NOMO-1 treated with dmso at 0.1 percent for 144 hours (cell line): ENCODE measurements at regions not wholly inside any gene's neighbourhood (a gene's known extent, or its start where the extent isn't known, plus 50 kb on each side); places are given as distances from the start of the nearest gene placed in this dataset.

Source experiments
- DNase-seq: peaks from one replicate; lab custom pipeline; 2025; ENCODE audit not compliant: unreplicated experiment; lab: John Stamatoyannopoulos, UW

- no peak for DNase-seq
Measured at GRCh38 chr1:25105836-25106235, 126.5 kb downstream of the SYF2 start.

GRCh38 chr1:25104932-25105561 lies 127.3 kb downstream of the SYF2 start:
- no peak for DNase-seq

DNA sequence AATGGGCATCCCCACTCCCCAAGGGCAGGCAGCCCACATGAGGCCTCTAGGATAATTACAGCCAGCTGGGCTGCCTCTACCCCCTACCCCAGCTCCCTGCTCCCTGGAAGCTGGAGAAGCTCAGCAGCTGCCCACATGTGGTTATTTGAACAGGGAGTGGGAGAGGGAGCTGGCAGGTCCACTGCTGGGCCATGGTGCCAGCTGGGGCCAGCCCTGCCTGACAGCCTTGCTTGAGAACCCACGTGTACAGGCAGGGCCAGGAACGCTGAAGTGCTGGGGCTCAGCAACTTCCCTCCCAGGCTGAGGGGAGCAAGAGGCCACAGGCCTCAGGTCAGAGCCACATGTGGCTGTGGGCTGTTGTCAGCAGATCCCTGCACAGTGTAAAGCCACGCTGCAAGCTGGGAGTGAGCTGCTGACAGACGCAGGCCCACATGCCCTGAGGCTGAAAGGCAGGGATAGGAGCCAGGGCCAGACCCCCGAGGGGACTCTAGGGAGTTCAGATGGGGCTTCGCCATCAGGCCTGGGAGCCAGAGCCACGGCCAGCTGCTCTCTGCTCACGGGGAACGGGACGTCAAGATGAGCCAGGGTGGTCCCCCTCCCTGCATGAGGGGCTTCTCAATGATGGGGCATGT lies 129.0 kb downstream of the SYF2 start:
- no peak for DNase-seq

- DNase-seq, result no peak
Measured at GRCh38 chr1:25100151-25100833, 132.0 kb downstream of the SYF2 start.

DNA sequence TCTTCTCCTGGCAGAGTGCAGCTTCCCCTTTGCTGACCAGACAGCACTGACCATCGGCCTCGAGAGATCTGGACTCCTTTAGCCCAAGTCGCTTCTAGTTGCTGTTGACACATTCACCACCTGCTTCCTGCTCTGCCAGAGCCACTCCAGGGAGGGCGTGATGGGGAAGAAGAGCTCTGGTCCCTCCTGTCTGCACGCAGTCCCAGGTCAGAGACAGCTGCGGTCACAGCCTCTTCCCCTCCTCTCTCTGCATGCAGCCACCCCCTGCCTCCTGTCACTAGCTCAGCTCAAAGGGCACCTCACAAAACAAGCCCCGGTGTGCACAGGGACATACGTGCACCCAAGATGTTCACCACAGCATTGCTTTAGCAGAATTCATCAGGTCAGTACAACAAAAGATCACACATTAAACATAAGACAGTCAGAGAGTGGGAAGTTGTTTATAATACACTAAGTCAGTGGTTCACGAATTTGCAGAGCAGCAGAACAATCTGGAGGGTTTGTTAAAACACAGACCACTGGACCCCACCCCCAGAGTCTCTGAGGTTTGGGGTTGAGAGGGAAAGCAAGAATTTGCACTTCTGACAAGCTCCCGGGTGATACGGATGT lies 132.9 kb downstream of the SYF2 start:
- peak; percentile 47 for DNase-seq

DNA sequence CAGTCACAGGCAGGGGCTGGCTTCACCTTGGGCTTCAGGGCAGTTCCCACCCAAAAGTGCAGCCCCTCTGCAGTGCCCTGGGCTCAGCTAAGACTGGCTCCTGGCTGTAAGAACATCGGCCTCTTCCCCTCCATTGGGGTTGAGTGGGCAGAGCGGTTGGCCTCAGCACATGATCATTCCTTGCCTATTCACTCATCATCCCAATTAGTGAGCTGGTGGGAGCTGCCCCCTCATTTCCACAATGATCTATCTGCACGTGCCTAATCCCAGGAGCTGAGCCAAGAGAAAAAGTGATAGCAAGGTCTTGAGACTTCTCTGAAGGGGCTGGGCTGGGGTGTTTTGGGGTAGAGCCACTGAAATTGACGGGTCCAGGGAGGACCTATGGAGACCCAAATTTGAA lies 133.6 kb downstream of the SYF2 start:
- DNase-seq, result no peak

DNA sequence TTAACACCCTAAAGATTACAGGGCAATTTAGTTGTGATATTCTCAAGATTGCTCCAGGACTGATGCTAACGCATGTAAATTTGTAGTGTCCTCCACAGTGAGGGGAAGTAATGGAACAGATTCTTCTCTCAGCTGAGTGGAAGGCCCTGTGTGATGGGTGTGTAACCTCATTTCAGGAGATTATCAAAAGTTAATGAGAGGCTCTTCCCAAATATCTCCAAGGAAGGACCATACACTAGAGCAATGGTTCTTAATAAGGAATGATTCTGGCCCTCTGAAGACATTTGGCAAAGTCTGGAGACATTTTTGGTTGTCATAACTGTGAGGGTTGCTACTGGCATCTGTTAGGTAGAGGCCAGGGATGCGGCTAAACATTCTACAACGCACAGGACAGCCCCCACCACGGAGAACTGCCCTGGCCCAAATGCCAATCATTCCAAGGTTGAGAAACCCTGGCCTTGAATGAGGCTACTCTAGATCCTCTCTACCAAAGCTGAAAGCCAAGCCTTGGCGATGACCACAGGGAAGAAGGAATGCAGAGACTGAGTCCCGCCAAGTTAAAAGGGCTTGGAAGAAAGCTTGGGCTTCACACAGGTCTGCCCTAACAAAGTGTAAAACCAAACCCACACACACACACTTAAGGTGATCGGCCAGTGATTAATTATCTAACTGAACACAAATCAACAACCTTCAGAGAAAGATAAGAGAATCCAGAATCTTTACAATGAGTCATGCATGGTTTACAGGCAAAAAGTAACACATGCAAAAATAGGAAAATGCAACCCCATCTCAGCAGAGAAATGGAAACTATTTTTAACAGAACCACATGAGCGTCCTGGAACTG lies 135.8 kb downstream of the SYF2 start:
- no peak for DNase-seq

- DNase-seq, result no peak
Measured at GRCh38 chr1:25095635-25096200, 136.6 kb downstream of the SYF2 start.

DNA sequence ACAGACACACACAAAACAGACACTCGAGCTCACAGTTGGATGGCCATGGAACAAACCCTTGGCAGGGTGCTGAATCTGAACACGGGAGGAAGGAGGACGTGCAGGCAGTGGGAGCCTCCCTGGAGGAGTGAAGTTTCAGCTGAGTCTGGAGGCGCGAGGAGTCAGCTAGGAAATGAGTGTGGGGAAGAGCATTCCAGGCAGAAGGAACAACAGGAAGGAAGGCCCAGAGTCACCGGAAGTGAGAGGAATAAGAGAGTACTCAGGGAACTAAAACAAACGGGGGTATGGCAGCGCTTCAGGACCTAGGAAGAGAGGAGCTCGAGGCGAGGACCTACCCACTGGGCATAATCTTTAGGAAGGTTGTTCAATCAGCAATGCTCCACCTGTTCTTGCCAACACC lies 137.3 kb downstream of the SYF2 start:
- DNase-seq, result no peak

- no peak for DNase-seq
Measured at GRCh38 chr1:25094229-25094628, 138.1 kb downstream of the SYF2 start.

DNA sequence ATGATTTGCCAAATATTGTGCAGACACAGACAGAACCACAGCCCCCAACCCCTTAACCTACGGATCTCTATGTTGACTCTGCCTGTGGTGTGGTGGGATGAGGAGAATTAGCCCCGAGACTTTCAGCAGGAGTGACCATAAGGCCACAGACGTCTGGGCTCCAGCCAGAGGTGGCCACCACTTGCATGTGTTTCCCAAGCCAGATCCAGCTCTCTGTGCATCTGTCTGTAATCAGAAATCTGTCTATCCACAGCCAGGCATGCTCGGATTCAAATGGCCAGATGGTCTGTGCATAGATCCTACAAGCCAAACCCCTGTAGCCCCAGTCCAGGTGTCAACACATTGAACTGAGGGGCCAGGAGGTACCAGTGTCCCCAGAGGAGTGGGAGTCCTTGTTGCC lies 140.6 kb downstream of the SYF2 start:
- DNase-seq, result no peak

DNA sequence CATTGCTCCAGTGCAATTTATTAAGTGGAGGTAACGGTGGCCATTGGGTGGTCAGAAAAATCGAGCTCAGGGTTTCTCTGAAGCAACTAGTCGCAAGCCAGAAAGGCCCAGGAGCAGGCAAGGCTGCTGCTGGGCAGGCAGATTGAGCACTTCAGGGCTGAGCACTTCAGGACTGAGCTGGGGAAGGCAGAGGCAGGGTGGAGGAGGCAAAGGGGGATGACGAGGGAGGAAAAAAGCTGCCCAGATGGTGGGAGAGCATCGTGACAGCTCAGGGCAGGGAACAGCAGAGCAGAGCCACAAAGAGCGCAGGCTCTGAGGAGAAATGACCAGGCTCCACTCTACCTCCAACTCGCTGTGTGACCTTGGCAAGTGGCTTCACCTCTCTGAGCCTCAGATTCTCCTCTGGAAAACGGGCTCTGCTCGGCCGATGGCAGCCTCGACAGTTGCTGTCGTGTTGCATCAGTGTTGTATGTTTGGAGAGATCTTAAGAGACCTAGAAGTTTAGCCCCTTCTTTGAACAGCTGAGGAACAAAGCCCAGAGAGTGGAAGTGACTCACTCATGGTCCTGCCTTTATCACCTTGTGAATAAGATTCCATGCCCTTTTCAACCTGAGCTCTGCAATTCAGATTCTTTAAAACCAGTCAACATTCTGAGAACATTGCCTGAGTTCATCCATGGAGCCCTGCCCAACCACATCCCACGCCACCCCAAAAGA lies 141.4 kb downstream of the SYF2 start:
- no peak for DNase-seq

GRCh38 chr1:25089772-25090171 lies 142.5 kb downstream of the SYF2 start:
- no peak for DNase-seq

DNA sequence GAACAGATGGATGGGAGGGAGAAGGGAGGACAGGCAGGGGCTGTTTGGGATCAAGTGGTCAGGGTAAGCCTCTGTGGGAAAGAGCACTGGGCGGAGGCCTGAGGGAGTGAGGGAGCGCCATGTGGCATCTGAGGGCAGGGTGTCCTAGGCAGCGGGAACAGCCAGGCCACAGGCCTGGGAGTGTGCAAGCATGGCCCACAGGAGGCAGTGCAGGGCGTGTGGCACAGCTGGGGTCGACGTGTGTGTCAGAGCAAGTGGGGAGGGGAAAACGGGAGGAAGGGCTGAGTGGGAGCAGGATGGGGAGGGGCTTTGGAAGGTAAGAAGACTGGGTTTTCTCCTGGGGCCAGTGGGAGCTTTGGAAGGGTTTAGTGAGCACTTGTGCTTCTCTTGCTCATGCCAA lies 143.4 kb downstream of the SYF2 start:
- DNase-seq, result no peak

DNA sequence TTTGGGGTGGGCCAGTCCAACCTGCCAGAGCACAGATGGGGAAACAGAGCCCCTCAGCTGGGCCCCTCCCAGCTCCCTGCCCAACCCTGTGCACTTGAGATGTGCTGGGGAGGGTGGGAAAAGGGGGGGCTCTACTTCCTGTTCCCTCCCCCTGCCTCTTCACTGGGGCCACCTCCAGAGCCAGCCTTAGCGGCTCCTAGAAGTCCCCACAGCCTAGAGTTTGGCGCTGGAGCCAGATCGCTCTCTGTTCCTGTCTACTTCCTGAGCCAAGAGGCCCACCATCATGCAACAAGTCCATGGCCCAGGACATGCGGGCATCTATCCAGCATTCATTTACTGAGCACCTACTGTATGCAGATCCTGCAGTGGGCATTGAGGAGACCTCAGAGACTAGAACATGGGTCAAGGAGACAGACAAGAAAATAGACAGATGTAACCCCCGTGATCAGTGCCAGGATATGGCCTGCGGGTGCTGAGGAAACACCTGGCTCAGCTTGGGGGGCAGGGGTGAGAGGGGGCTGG lies 144.1 kb downstream of the SYF2 start:
- no peak for DNase-seq

DNA sequence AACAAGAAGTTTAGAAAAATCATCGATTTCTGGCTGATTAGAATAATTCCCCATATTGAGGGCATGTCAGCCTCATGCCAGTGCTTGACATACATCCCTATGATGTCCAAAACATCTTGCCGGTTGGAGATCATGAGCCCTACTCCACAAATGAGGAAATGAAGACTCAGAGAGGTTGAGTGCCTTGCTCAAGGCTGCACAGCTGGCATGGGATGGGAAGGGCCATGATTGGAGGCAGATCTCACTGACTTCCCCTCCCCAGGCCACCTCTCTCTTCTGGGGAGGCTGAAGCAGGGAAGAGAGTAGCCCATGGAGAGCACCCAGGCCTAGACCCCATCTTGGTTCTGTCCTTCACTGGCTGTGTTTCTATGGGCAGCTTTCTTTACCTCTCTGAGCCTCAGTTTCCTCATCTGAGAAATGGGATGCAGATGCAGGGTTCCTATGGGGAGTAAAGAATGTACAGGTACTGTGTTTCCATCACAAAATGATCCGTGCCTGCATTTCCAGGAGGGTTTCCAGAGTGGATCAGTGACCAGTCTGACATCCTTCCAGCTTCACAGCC lies 145.7 kb downstream of the SYF2 start:
- DNase-seq, result no peak

- no peak for DNase-seq
Measured at GRCh38 chr1:25084407-25084806, 147.9 kb downstream of the SYF2 start.

GRCh38 chr1:25083481-25084345 lies 148.6 kb downstream of the SYF2 start:
- no peak for DNase-seq

DNA sequence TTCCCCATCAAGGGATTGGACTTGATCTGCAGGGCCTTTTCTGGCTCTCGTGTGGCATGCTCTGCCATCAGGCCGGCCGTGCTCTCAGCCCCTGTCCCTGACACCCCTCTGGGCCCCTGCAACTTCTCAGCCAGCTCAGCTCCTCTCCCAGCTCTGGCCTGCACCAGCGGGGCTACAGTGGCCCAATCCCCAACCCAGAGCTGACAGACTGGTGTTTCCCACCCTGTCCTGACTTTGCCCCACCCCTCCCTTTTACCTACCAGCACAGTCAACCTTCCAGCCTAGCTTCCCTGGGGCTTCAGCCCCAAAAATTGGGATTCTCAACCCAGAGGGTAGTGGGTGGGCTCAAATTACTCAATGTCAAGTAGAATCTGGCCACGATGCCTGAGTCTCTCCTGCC lies 149.3 kb downstream of the SYF2 start:
- DNase-seq, result no peak
